KMS-11 (cell line): ENCODE measurements at regions not wholly inside any gene's neighbourhood (a gene's known extent, or its start where the extent isn't known, plus 50 kb on each side); places are given as distances from the start of the nearest gene placed in this dataset.

Experiments used
- H2AFZ ChIP-seq: fragments of 200-600 bp; sonication (generic); 2 replicates; pipeline ENCODE4 v1.6.1; 2016; ENCODE audit warnings: antibody characterized with exemption, mixed run types, low read depth
- H3K27ac ChIP-seq: fragments of 200-600 bp; sonication (generic); 2 replicates; pipeline ENCODE4 v1.6.1; 2016; ENCODE audit warnings: mild to moderate bottlenecking, mixed run types
- H3K27me3 ChIP-seq: fragments of 200-600 bp; sonication (generic); 2 replicates; pipeline ENCODE4 v1.6.1; 2017; ENCODE audit warnings: mild to moderate bottlenecking, low read depth, mixed run types, moderate library complexity; ENCODE audit not compliant: insufficient read depth
- H3K36me3 ChIP-seq: fragments of 200-600 bp; sonication (generic); 2 replicates; pipeline ENCODE4 v1.6.1; 2017; ENCODE audit warnings: mild to moderate bottlenecking, mixed run types; ENCODE audit not compliant: insufficient read depth
- H3K4me1 ChIP-seq: fragments of 200-600 bp; sonication (generic); 2 replicates; pipeline ENCODE4 v1.6.1; 2016; ENCODE audit warnings: mild to moderate bottlenecking, low read depth, mixed run types; ENCODE audit not compliant: poor library complexity, severe bottlenecking
- H3K4me2 ChIP-seq: fragments of 200-600 bp; sonication (generic); 2 replicates; pipeline ENCODE4 v1.7.0; 2016; ENCODE audit warnings: mild to moderate bottlenecking, mixed run types
- H3K4me3 ChIP-seq: fragments of 200-600 bp; sonication (generic); IDR thresholded peaks from 2 replicates; pipeline ENCODE4 v1.6.1; 2017; ENCODE audit warnings: low read depth, low read length, mixed read lengths; ENCODE audit not compliant: insufficient read depth
- H3K79me2 ChIP-seq: fragments of 200-600 bp; sonication (generic); 2 replicates; pipeline ENCODE4 v1.6.1; 2016; ENCODE audit warnings: low read depth, mixed run types; ENCODE audit not compliant: insufficient read depth
- H3K9ac ChIP-seq: fragments of 200-600 bp; sonication (generic); 2 replicates; pipeline ENCODE4 v1.6.1; 2016; ENCODE audit warnings: mild to moderate bottlenecking, mixed run types
- H4K20me1 ChIP-seq: fragments of 200-600 bp; sonication (generic); 2 replicates; pipeline ENCODE4 v1.6.1; 2016; ENCODE audit warnings: mild to moderate bottlenecking, mixed run types; ENCODE audit not compliant: insufficient read depth
- TF ChIP-seq, protein P1 (sequence below): fragments of 200-600 bp; sonication (generic); conservative IDR thresholded peaks from 2 replicates; pipeline ENCODE4 v1.6.1; 2017; ENCODE audit warnings: low read depth, mild to moderate bottlenecking, antibody characterized with exemption, low read length, moderate library complexity, mixed read lengths

DNA sequence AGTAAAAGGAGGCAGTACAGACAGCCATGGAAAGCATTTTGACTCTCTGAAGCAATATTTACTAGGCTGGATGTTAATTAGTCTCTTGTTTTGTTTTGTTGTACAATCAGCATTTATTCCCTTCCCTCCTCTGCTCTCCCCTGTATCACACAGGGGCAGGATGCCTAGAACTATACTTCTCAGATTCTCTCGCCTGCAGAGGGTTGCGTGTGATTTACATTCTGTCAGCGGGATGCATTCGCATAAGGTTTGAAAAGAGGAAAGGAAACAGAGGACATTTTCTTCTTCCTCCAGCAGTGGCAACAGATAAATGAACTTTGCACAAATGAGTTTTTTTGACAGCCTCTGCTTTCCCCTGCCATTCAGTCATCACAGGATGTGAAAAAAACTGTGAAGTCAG is 188.3 kb downstream of the RSL24D1 start:
- Histone ChIP-seq H3K27me3 (no peaks in the 10 kb centered on the region), H3K79me2 (no peaks in the 10 kb centered on the region), H4K20me1 (no peaks in the 10 kb centered on the region), H3K9ac (no peak overlapping the region), H3K36me3 (no peaks in the 10 kb centered on the region), H2AFZ (no peak overlapping the region), H3K4me3 (no peak overlapping the region), H3K4me1 (peaks cover 7% of the 10 kb centered on the region), H3K4me2 (no peak overlapping the region), H3K27ac (no peak overlapping the region)
- TF ChIP-seq, protein P1, sequence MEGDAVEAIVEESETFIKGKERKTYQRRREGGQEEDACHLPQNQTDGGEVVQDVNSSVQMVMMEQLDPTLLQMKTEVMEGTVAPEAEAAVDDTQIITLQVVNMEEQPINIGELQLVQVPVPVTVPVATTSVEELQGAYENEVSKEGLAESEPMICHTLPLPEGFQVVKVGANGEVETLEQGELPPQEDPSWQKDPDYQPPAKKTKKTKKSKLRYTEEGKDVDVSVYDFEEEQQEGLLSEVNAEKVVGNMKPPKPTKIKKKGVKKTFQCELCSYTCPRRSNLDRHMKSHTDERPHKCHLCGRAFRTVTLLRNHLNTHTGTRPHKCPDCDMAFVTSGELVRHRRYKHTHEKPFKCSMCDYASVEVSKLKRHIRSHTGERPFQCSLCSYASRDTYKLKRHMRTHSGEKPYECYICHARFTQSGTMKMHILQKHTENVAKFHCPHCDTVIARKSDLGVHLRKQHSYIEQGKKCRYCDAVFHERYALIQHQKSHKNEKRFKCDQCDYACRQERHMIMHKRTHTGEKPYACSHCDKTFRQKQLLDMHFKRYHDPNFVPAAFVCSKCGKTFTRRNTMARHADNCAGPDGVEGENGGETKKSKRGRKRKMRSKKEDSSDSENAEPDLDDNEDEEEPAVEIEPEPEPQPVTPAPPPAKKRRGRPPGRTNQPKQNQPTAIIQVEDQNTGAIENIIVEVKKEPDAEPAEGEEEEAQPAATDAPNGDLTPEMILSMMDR = no peak

GRCh38 chr15:55007561-55007960 is 189.2 kb downstream of the RSL24D1 start:
- TF ChIP-seq, protein P1 = no peak
- Histone ChIP-seq H3K4me3 (no peak overlapping the region), H4K20me1 (no peaks in the 10 kb centered on the region), H3K79me2 (no peaks in the 10 kb centered on the region), H3K9ac (no peak overlapping the region), H3K36me3 (no peaks in the 10 kb centered on the region), H3K4me2 (no peak overlapping the region), H3K27me3 (no peaks in the 10 kb centered on the region), H3K4me1 (peaks cover 7% of the 10 kb centered on the region), H2AFZ (no peak overlapping the region), H3K27ac (no peak overlapping the region)

- Histone ChIP-seq H3K4me2 (no peak overlapping the region), H3K79me2 (no peaks in the 10 kb centered on the region), H2AFZ (no peak overlapping the region), H3K36me3 (no peaks in the 10 kb centered on the region), H3K4me1 (peaks cover 7% of the 10 kb centered on the region), H3K9ac (no peak overlapping the region), H4K20me1 (no peaks in the 10 kb centered on the region), H3K4me3 (no peak overlapping the region), H3K27ac (no peak overlapping the region), H3K27me3 (no peaks in the 10 kb centered on the region)
- TF ChIP-seq, protein P1 = no peak
These were observed 191.1 kb downstream of the RSL24D1 start for GRCh38 chr15:55005679-55006078.

DNA sequence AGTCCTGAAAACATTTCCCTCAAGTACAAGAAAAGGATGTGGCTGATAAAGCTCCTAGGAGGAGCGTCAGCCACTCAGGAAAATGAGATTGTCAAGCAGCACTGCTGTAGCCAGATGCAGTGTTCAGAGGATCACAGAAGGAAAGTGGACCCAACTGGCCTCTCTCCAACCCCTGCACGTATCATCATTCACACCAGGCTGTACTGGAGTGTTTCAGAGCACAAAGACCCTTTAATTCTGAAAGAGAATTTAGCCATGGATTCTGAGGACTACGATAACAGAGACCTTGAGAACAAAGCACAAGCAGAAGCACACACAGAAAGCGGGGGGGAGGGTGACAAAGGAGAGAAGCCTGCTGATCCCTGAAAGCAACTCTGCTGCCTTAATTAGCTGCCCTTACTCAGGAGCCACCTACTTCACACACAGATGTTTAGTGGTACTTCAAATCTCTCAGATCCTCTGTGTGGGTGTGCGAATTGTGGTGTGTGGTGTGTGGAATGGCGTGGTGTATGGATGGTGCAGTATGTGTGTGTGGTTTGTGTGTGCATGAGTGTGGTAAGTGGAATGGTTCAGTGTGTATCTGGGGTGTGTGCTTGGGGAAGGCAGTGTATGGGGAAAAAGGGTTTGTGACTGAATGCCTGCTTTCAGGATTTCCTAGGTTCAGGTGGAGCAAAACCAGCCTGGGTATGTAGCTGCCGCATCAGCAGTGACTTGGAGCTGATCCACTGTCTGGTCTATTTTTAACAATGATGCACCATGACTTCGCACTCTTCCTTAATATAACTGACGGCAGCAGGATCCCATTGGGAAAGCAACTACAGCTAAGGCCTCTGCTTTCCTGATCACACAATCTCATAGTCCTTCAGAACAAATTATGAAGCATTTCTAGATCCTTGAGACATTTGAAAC is 192.5 kb downstream of the RSL24D1 start:
- H3K4me2 ChIP-seq = no peak overlapping the region
- no peaks in the 10 kb centered on the region for H3K36me3 ChIP-seq
- no peak overlapping the region for H3K27ac ChIP-seq
- H3K27me3 ChIP-seq = no peaks in the 10 kb centered on the region
- no peaks in the 10 kb centered on the region for H4K20me1 ChIP-seq
- TF ChIP-seq, protein P1 = no peak
- H3K4me1 ChIP-seq = peaks cover 7% of the 10 kb centered on the region
- H2AFZ ChIP-seq = no peak overlapping the region
- no peak overlapping the region for H3K9ac ChIP-seq
- H3K4me3 ChIP-seq = no peak overlapping the region
- no peaks in the 10 kb centered on the region for H3K79me2 ChIP-seq
